GM18502 (cell line): ENCODE measurements at regions not wholly inside any gene's neighbourhood (a gene's known extent, or its start where the extent isn't known, plus 50 kb on each side); places are given as distances from the start of the nearest gene placed in this dataset.

ENCODE experiments used
- ATAC-seq: cut with Tn5 transposase; IDR thresholded peaks from one replicate; pipeline ENCODE4 v1.9.1; 2021; ENCODE audit warnings: mild to moderate bottlenecking; ENCODE audit not compliant: unreplicated experiment, poor library complexity

- no peak for ATAC-seq
Observed at GRCh38 chr14:85280074-85280473, 249.9 kb upstream of the FLRT2 start.

- no peak for ATAC-seq
Observed at GRCh38 chr14:85281921-85282320, 248.0 kb upstream of the FLRT2 start.

GRCh38 chr14:85288041-85288440, 241.9 kb upstream of the FLRT2 start:
- no peak for ATAC-seq

DNA sequence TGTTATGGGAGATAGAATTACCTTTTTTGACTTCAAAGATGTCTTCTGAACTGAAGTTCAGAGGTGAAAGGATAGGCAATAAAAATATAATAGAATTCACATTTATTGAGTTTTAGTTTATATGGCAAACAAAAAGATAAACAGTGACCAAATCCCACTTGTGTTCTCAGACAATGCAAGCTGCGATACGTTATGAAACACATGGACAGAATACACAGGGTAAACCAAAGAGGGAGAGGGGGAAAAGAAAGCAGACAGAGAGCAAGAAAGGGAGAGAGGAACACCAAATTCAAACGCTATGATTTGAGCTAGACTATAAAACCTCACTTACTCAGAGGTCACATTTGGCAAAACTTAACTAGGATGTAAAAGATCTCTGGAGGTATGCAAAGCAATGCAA, 238.2 kb upstream of the FLRT2 start:
- no peak for ATAC-seq

DNA sequence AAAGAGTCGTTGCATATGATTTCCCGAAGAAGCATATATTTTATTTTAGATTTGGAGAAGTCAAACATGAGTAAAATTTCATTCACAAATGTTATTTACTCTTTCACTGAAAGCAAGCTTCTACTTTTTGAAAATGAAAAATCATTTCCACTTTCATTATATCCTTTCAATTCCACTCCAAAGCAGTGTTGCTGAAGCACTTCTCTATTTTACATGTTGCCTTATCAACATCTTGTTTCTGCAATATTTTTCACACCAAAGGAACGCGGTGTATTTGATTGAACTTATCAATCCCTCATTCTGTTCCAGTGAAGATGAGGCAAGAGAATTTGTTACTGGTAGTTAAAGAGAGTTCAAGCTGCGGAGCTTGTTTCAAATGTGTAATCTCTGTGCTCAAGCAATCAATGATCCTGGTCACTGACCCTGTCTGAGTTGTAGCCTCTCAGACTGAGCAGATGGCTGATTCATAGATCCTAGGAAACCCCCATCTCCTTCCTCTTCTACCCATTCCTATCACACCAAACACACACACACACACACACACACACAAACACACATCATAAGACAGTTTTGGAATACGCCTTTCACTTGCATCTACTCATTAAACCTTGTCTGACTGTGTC, 236.2 kb upstream of the FLRT2 start:
- ATAC-seq: no peak

GRCh38 chr14:85295318-85295717, 234.6 kb upstream of the FLRT2 start:
- no peak for ATAC-seq

DNA sequence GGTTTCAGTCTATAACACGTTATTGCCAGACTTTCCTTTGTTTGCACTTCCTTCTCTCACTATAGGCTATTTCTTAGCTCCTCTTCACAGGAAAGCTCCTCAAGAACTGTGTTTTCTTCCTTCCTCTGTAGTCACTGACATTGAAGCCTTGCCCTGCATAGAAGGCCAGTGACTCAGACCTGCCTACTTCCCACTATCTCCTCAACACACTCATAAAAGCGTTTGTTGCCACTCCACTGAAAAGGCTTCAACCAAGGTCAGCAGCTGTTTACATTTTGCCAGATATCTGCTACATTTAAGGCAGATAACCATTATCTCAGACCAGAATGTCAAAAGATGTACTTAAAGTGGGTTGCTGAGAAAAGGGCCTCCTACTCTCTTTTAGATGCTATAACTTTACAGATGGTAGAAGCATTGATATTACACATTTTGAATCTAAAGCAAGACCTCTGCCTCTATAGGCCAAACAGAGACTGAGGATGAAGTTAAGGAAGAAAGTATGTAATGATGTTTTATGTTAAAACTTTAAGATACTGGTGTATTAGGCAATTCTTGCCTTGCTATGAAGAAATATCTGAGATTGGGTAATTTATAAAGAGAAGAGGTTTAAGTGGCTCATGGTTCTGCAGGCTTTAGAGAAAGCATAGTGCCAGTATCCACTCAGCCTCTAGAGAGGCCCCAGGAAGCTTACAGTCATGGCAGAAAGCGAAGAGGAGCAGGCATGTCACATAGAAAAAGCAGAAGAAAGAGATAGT, 233.3 kb upstream of the FLRT2 start:
- no peak for ATAC-seq

DNA sequence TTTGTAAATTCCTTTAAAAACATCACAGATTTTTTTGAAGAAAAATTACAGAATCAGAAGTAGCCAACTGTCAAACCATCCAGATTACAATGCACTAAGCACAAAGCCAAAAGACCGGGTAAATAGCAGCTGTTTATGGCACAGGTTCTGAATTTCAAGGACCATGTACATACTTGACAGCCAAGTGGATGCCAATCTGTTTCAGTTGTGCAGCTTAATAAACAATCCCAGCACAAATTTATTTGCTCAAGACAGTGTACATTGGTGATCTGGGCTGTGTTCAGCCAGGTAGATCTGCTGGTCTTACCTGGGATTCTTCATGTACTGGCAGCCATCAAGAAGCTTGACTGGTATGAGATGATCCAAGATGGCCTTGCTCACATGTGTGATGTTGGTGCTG, 229.8 kb upstream of the FLRT2 start:
- no peak for ATAC-seq

- ATAC-seq: no peak
Observed at GRCh38 chr14:85301506-85301905, 228.4 kb upstream of the FLRT2 start.

GRCh38 chr14:85306024-85306423, 223.9 kb upstream of the FLRT2 start:
- no peak for ATAC-seq

DNA sequence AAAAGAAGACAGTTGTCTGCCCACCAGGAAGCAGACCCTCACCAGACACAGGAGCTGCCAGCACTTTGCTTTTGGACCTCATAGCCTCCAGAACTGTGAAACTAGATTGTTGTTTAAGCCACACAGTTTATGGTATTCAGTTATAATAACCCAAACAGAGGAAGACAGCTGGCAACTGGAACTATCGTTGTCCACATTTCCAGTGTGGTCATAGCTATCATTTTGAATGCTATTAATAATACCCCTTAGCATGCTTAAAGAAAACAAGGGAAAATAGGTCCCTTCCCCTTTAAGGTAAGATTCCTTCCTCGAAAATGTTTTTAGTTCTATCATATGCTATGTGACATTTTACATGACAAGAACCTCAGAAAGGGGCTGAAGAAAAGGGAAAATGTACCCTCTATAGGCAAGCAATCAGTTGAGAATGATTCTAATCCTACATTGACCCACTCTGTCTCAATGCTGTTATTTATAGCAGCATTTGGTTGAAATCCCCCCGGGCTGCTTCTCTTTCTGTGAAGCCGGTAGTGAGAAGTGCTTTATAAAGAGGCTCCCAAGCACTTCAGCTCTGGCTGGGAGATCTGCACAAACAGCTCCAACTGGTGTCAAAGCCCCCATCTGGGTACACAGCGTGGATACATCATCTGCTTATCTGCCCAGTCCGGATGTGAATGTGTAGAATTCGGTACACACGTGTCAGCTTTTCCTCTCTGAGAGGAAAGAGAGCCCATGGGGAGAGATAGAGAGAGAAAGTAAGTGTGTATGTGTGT, 221.2 kb upstream of the FLRT2 start:
- ATAC-seq: no peak

DNA sequence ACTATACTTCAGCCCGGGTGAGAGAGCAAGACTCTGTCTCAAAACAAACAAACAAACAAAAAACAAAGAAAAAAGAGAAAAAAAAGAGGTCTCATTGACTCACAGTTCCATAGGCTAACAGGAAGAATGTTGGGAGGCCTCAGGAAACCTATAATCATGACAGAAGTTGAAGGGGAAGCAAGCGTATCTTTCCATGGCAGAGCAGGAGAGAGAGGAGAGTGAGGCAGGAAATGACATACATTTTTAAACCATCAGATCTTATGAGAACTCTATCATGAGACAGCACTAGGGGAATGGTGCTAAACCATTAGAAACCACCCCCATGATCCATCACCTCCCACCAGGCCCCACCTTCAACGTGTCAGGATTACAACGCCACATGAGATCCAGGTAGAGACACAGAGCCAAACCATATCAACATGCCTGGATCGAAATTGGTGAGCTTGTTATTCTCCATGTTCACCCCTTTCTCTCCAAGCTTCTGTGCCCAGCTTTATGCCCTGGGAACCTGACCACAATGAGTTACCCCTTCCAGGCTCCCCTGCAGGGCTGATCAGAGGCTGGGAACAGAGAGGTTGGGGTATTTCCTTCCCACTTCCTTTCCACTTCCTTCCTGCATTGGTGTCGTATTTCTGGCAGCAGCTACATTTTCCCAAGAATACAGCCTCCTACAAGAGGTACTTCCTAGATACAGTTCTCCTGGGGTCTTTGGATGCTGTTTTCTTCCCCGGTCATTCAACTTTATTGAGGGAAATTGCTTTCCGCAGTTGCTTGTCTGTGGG, 219.3 kb upstream of the FLRT2 start:
- no peak for ATAC-seq

- no peak for ATAC-seq
Observed at GRCh38 chr14:85313560-85314207, 216.3 kb upstream of the FLRT2 start.

DNA sequence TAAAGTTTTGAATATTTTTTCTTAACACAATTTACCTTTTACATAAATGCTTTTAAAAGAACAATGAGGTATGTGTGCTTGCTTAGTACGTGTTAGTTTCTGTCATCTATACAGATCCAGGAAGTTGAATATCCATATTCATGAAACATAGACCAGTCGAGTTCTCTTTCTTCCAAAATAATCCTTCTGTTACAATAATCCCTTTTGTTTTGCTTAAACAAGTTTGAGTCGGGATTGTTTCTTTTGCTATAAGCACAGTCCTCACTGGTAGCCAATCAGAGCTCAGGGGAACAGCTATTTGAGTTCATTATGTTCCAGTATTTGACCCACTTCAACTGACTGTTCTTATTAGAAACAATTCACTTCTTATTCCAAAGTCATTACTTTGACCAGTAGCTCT, 214.7 kb upstream of the FLRT2 start:
- no peak for ATAC-seq

- ATAC-seq: no peak
Observed at GRCh38 chr14:85315733-85316290, 214.1 kb upstream of the FLRT2 start.

- no peak for ATAC-seq
Observed at GRCh38 chr14:85316701-85317410, 213.1 kb upstream of the FLRT2 start.

GRCh38 chr14:85317491-85318021, 212.4 kb upstream of the FLRT2 start:
- ATAC-seq: no peak

GRCh38 chr14:85319101-85319500, 210.8 kb upstream of the FLRT2 start:
- no peak for ATAC-seq
